Epithelial cell of proximal tubule (primary cell): ENCODE measurements at regions not wholly inside any gene's neighbourhood (a gene's known extent, or its start where the extent isn't known, plus 50 kb on each side); places are given as distances from the start of the nearest gene placed in this dataset.

Source experiments
- DNase-seq: peaks from one replicate; pipeline ENCODE4 v3.0.0-alpha.2; 2011; ENCODE audit warnings: low read depth
- H3K4me3 ChIP-seq: 2 replicates; pipeline ENCODE4 v1.5.1; 2011; ENCODE audit warnings: low read depth, mild to moderate bottlenecking, low read length
- TF ChIP-seq, protein P1 (sequence below): conservative IDR thresholded peaks from 2 replicates; pipeline ENCODE4 v1.5.1; 2012; ENCODE audit warnings: low read depth, mild to moderate bottlenecking, low read length

DNA sequence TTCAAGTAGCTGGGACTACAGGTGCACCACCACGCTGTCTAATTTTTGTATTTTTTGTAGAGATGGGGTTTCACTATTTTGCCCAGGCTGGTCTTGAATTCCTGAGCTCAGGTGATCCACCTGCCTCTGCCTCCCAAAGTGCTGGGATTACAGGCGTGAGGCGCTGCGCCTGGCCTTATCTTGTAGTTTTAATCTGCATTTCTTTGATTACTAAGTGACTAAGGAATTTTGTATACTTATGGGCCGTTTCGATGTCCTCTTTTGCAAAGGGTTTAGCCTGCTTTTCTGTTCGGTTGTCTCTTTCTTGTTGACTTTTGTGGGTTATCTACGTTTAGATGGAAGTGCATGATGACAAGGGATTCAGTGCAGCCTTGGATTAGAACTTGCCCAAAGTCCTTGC is 500.6 kb downstream of the QKI start:
- TF ChIP-seq, protein P1, sequence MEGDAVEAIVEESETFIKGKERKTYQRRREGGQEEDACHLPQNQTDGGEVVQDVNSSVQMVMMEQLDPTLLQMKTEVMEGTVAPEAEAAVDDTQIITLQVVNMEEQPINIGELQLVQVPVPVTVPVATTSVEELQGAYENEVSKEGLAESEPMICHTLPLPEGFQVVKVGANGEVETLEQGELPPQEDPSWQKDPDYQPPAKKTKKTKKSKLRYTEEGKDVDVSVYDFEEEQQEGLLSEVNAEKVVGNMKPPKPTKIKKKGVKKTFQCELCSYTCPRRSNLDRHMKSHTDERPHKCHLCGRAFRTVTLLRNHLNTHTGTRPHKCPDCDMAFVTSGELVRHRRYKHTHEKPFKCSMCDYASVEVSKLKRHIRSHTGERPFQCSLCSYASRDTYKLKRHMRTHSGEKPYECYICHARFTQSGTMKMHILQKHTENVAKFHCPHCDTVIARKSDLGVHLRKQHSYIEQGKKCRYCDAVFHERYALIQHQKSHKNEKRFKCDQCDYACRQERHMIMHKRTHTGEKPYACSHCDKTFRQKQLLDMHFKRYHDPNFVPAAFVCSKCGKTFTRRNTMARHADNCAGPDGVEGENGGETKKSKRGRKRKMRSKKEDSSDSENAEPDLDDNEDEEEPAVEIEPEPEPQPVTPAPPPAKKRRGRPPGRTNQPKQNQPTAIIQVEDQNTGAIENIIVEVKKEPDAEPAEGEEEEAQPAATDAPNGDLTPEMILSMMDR: no peak
- no peak for DNase-seq
- H3K4me3 ChIP-seq: no peak overlapping the region

DNA sequence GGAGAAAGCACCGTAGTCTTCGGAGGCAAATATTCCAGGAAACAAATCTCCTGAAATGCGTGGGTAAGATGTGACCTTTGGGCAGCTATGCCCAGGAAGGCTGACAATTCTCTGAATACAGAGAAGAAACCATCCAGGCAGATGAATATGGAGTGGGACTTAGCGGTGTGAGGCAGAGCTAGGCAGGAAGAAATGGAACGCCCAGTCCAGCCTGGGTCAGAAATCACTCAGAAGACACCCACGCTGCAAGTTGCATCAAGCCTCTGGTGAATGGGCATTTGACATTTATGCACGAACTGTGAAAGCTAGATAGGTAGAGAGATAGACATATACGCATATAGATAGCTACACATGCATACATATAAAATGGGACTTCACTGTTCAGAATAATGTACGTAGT is 498.5 kb downstream of the QKI start:
- no peak overlapping the region for H3K4me3 ChIP-seq
- TF ChIP-seq, protein P1: no peak
- DNase-seq: no peak

DNA sequence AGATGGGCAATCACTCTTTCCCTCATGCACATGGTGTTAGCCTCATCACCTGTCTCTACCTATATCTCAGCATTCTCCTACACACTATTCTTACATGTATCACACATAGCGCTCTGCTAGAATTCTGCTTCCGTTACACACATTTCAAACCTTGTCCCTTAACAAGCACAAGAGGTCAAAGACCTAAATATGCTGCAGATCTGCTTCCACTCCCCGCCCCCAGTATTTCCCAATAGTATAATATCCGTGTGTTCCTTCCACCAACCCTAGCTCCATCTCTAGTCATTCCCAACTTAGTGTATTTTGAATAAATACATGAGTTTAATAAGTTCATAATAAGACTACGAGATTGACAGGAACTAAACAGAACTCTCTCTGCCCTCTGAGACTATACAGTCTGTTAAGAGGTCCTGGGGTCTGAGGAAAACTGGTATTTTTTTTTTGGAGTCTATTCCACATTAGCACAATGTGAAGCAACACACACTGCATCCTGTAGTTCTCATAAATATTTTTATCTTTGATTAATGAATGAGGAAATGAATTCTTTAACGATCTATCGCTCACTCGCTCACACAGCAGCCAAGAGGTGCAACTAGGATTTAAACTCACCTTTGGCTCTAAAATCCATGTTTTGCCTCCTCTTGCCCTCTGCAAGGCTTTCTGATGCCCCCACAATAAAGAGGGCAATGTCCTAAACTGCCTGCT is 491.6 kb downstream of the QKI start:
- TF ChIP-seq, protein P1: no peak
- H3K4me3 ChIP-seq: no peak overlapping the region
- DNase-seq: no peak

DNA sequence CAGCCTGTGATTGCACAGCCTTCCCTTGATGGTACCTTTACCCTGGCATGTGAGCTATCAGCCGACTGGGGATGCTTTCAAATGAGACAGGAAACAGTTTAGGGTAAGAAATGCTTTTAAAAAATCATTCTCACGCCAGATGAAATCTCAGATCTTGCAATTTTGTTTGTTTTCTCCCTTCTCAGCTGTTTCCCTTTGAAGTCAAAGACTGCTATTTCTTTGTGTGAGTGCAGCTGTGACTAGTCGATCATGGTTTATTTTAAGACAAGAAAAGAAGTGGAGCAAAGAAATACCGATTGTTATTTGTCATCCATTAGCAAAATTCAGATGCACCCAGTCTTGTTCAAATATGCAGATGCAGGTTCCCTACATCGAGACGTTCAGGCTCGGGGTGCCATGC is 489.7 kb downstream of the QKI start:
- DNase-seq: no peak
- H3K4me3 ChIP-seq: no peak overlapping the region
- TF ChIP-seq, protein P1: no peak

DNA sequence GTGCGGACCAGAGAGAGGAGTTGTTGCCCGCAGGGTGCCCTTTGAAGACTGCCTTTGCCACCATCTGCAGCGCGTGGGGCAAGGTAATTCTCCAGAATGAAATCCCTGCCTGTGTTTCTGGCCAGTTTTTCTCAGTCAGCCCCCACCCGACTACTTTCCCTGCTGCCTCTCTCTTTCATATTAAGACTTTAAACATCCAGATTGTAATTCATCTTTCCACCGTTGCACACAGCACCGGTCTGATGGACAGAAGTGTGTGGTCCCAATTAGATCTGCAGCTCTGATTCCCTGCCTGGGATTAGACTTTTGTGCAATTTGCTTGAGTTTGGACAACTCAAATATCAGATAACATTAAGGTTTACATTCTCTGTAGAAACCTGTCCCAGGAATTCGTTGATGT is 489.0 kb downstream of the QKI start:
- DNase-seq: no peak
- TF ChIP-seq, protein P1: no peak
- H3K4me3 ChIP-seq: no peak overlapping the region

DNA sequence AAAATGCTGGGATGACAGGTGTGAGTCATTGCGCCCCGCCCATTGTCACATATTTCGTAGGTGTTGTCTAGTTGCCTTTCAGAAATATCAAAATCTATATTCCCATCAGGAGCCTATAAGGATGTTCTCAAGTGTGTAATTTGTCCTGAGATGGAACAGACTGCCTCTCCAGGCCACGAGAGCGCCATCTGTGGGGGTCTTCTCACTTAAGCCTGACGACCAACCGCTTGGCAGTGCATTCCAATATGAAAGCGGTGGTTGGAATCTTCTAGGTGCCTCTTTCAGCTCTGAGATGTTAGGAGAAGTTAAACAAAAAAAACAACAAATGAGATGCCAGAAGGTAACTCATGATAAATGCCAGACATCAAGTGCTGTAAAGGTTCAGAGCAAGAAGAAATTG is 488.5 kb downstream of the QKI start:
- no peak overlapping the region for H3K4me3 ChIP-seq
- no peak for DNase-seq
- TF ChIP-seq, protein P1: no peak

DNA sequence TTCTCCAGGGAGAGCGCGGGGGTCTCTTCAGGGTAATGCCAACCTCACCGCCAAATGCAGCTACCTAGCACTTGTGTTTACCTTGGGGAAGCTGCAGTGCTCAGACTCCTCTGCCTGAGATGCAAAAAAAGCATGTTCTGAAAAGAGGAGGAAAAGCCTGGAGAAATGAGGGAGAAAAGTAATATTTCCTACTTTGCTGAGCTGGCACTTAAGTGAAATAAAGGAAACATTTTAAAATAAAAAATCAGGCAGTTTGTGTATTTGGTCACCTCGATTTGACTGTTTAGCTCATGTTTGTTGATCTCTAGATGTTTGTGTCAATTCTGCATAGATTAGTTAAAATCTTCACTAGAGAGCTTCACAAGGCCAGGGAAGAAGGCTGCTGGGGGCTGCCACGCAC is 487.2 kb downstream of the QKI start:
- no peak for DNase-seq
- H3K4me3 ChIP-seq: no peak overlapping the region
- TF ChIP-seq, protein P1: no peak
